Gastroesophageal sphincter (tissue), 4 donors: ENCODE measurements at regions not wholly inside any gene's neighbourhood (a gene's known extent, or its start where the extent isn't known, plus 50 kb on each side); places are given as distances from the start of the nearest gene placed in this dataset.

Experiments used
- ATAC-seq: fragments of 150-250 bp; one replicate; pipeline ENCODE4 v1.9.1; 2016; ENCODE audit warnings: mild to moderate bottlenecking, moderate library complexity
- H3K27ac ChIP-seq, 4 donors: fragments of 200-600 bp; sonication (generic) in 3 of 4; 1 replicate in 3 of 4; 2 replicates in 1 of 4; pipeline ENCODE4 v1.5.1; 2016 to 2019
- H3K27me3 ChIP-seq: fragments of 200-600 bp; sonication (generic); one replicate; pipeline ENCODE4 v1.5.1; 2019
- H3K36me3 ChIP-seq, 2 donors: fragments of 200-600 bp; sonication (generic); one replicate each; pipeline ENCODE4 v1.5.1; 2019; ENCODE audit warnings: control low read depth in 1 of 2
- H3K4me1 ChIP-seq, 3 donors: fragments of 200-600 bp; sonication (generic); 1 replicate in 2 of 3; 2 replicates in 1 of 3; pipeline ENCODE4 v1.5.1; 2016 to 2019; ENCODE audit warnings: control low read depth in 2 of 3
- H3K4me3 ChIP-seq, 2 donors: fragments of 200-600 bp; sonication (generic); one replicate each; pipeline ENCODE4 v1.5.1; 2019; ENCODE audit warnings: mild to moderate bottlenecking in 1 of 2, moderate library complexity in 1 of 2
- H3K9me3 ChIP-seq, 3 donors: fragments of 200-600 bp; sonication (generic); one replicate each; pipeline ENCODE4 v1.5.1; 2017 to 2019; ENCODE audit warnings: control low read depth in 2 of 3
- EP300 ChIP-seq: sonication (generic); formaldehyde crosslinking; IDR thresholded peaks from one replicate; pipeline ENCODE4 v1.6.1; 2017; ENCODE audit warnings: antibody characterized with exemption, mild to moderate bottlenecking
- POLR2A ChIP-seq, 2 donors: fragments of 450-650 bp; IDR thresholded peaks; one replicate each; pipeline ENCODE4 v1.6.1; 2017; ENCODE audit warnings: antibody characterized with exemption in 2 of 2, mild to moderate bottlenecking in 2 of 2, moderate library complexity in 1 of 2
- POLR2AphosphoS5 ChIP-seq: sonication (generic); formaldehyde crosslinking; IDR thresholded peaks from one replicate; pipeline ENCODE4 v1.6.1; 2017; ENCODE audit warnings: antibody characterized with exemption
- WGBS, 2 donors: methylation state at CpG; one replicate each; pipeline ENCODE4 v1.1.5; 2018; ENCODE audit warnings: low coverage in 1 of 2; 5-methylcytosine and 5-hydroxymethylcytosine counted together
- TF ChIP-seq, protein P1 (sequence below), 4 experiments: fragments of 200-600 bp in 2 of 4; fragments of 450-650 bp in 2 of 4; sonication (generic) in 1 of 4; IDR thresholded peaks; one replicate each; pipeline ENCODE4 v1.5.1; 2017 to 2019; ENCODE audit warnings: antibody characterized with exemption in 4 of 4, mild to moderate bottlenecking in 2 of 4, moderate library complexity in 2 of 4

DNA sequence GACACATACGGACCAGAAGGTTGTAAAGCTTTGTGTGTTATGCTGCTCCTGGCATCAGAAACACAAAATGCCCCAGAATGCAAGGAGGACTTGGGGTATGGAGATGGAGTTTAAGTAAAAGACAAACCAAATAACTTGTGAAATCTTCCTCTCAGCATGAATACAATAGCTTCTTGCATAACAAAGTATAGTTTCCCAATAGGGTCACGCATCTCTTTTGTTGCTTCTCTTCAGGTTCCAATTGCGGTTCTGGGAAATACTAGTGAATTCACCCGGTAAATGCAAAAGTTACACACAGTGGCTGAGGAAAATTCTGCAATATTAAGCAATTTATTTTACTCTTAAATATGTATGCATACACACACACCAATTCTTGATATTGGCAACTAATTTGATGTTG is 339.2 kb upstream of the EPHA4 start:
- no peaks in the 10 kb centered on the region for H3K4me1 ChIP-seq
- 93 to 94% methylated on average over 4 of the region's 4 CpGs for WGBS, 2 donors
- H3K9me3 ChIP-seq = no peaks in the 10 kb centered on the region
- no peaks in the 10 kb centered on the region for H3K36me3 ChIP-seq
- H3K27me3 ChIP-seq = no peaks in the 10 kb centered on the region
- ATAC-seq = no peak
- TF ChIP-seq POLR2AphosphoS5 (no peak), POLR2A (IDR thresholded peaks at IDR 0.05) (no peak), EP300 (no peak)
- TF ChIP-seq, protein P1, sequence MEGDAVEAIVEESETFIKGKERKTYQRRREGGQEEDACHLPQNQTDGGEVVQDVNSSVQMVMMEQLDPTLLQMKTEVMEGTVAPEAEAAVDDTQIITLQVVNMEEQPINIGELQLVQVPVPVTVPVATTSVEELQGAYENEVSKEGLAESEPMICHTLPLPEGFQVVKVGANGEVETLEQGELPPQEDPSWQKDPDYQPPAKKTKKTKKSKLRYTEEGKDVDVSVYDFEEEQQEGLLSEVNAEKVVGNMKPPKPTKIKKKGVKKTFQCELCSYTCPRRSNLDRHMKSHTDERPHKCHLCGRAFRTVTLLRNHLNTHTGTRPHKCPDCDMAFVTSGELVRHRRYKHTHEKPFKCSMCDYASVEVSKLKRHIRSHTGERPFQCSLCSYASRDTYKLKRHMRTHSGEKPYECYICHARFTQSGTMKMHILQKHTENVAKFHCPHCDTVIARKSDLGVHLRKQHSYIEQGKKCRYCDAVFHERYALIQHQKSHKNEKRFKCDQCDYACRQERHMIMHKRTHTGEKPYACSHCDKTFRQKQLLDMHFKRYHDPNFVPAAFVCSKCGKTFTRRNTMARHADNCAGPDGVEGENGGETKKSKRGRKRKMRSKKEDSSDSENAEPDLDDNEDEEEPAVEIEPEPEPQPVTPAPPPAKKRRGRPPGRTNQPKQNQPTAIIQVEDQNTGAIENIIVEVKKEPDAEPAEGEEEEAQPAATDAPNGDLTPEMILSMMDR (IDR thresholded peaks at IDR 0.05) = no peak
- H3K4me3 ChIP-seq = no peak overlapping the region
- H3K27ac ChIP-seq = no peak overlapping the region

DNA sequence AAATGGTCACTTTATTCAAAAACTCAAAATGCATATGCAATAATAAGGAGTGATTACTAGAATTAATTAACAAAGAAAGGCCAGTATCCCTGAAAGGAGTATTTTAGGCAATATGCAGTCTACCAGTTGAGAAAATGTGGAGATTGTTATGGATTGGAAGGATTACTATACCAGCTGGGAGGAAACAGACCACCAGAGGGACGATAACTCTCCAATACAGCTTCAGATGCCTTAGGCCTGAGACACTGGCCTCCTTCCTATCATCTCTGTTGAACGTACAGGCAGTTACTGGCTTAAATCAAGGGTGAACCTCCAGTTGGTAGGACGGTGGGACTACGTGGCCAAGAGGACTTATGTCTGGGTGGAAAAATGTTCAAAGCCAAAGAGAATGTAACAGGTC is 336.4 kb upstream of the EPHA4 start:
- no peak for ATAC-seq
- Histone ChIP-seq H3K36me3 (no peaks in the 10 kb centered on the region), H3K9me3 (no peaks in the 10 kb centered on the region), H3K27ac (no peak overlapping the region), H3K4me3 (no peak overlapping the region), H3K4me1 (no peaks in the 10 kb centered on the region), H3K27me3 (no peaks in the 10 kb centered on the region)
- TF ChIP-seq EP300 (no peak), POLR2A (IDR thresholded peaks at IDR 0.05) (no peak), POLR2AphosphoS5 (no peak)
- TF ChIP-seq, protein P1 (IDR thresholded peaks at IDR 0.05) = no peak
- WGBS, 2 donors = 66 to 79% methylated on average over 4 of the region's 4 CpGs

DNA sequence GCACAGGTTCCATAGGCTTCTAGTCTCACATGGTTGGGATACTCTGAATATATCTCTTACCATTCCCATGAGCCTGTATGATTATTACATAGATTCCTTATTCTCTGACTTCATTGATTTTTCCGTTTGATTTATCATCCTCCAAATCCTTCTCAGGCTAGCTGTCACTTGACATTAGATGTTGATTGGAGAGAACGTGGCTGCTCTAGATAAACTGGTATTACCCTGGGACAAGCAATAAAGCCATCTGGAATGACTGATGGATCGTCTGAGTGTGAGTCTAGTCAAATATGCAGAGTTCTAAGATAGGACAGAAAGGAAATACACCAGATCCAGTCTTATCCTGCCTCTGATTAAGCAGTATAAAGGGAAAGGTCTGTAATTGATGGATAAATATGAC is 325.6 kb upstream of the EPHA4 start:
- Histone ChIP-seq H3K9me3 (no peaks in the 10 kb centered on the region), H3K4me1 (peaks cover 0 to 15% (median 0%) of the 10 kb centered on the region in 3 donors), H3K27me3 (no peaks in the 10 kb centered on the region), H3K27ac (no peak overlapping the region), H3K4me3 (no peak overlapping the region), H3K36me3 (no peaks in the 10 kb centered on the region)
- no peak for ATAC-seq
- TF ChIP-seq EP300 (no peak), POLR2AphosphoS5 (no peak), POLR2A (IDR thresholded peaks at IDR 0.05) (no peak)
- TF ChIP-seq, protein P1 (IDR thresholded peaks at IDR 0.05) = no peak
- 58 to 71% methylated on average over 3 of the region's 3 CpGs for WGBS, 2 donors

DNA sequence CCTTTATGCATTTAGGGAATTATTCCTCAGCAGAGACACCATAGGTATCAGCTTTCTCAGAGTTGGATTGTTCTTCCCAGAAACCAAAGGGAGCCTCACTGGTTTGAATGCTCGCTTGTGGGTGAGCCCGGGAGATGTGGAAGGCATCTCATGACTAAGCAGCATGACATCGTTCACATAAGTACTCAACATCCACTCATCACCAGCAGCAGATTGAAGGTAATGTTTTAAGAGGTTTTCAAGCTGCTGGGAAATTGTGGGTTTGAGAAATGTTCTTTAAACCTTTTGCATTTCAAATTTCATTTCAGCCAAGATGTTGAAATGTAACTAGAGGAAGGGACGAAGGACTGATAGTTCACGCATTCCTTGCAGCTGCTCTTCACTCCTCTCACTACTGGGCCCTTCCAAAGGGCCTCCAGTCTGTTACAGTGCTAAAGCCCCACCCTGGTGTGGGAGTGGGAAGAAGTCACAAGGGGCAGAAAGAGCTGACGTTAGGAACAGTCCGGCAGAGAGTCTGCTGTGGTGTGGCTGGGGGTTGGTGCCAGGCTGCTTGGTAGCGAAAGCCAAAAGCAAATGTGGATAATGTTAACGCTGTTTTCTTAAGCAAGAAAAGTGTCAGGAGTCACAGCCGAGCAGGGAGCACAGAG is 324.5 kb upstream of the EPHA4 start:
- H3K27ac ChIP-seq = peak overlapping the region in 2 of 4 donors; percentile 38 to 51
- no peaks in the 10 kb centered on the region for H3K9me3 ChIP-seq
- no peaks in the 10 kb centered on the region for H3K27me3 ChIP-seq
- H3K36me3 ChIP-seq = no peaks in the 10 kb centered on the region
- peak; percentile 50 for ATAC-seq
- H3K4me3 ChIP-seq = no peak overlapping the region
- no peak for TF ChIP-seq POLR2A (IDR thresholded peaks at IDR 0.05)
- TF ChIP-seq POLR2AphosphoS5 = peak; percentile 25
- H3K4me1 ChIP-seq = peaks cover 0 to 15% (median 0%) of the 10 kb centered on the region in 3 donors
- WGBS, 2 donors = 53 to 61% methylated on average over 9 to 10 of the region's 10 CpGs

DNA sequence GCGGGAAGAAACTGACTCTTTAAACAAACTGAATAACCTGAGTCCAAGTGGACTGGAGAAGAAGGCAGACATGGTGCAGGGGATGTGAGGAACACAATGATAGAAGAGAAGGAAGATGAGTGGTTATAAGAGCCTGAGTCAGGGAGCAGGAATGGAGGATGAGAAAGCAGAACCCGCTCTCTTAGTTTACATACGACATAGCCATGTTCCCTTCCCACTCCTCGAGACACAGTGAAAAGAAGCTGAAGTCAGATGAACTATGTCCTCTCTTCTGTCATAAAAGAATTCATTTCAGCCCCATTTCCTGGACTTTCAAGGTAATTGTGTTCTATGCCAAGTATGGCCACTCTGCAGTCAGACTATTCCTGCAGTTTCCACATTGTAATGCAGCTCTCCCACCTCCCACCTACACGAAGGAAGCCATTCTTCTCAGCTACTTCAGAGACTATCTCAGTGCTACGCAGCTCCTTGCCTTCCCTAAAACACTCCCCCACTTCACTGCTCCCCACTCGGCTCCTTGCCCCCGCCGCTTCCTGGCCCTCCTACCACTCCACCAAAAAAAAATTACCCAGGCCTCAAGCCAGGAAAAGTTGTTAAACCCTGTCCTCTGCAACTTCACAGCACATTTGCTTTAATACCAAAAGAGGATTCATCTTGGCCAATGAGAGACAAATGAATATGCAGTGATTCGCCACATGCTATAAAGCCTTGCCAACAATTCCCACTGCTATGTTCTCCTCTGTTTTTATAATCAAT is 323.4 kb upstream of the EPHA4 start:
- no peak for TF ChIP-seq EP300
- TF ChIP-seq POLR2A (IDR thresholded peaks at IDR 0.05) = no peak
- TF ChIP-seq, protein P1 (IDR thresholded peaks at IDR 0.05) = no peak
- no peak for TF ChIP-seq POLR2AphosphoS5
- no peak for ATAC-seq

More for the DNA sequence above, 323.4 kb upstream of the EPHA4 start:
- no peak overlapping the region for H3K4me3 ChIP-seq
- no peaks in the 10 kb centered on the region for H3K27me3 ChIP-seq
- peak overlapping the region in 3 of 4 donors; percentile 38 to 52 (median 51) for H3K27ac ChIP-seq
- 36 to 46% methylated on average over 5 to 10 of the region's 10 CpGs for WGBS, 2 donors
- no peaks in the 10 kb centered on the region for H3K36me3 ChIP-seq
- peaks cover 0 to 15% (median 0%) of the 10 kb centered on the region in 3 donors for H3K4me1 ChIP-seq
- H3K9me3 ChIP-seq = no peaks in the 10 kb centered on the region
